Epithelial cell of esophagus (primary cell): ENCODE measurements at regions not wholly inside any gene's neighbourhood (a gene's known extent, or its start where the extent isn't known, plus 50 kb on each side); places are given as distances from the start of the nearest gene placed in this dataset.

ENCODE experiments used
- DNase-seq: peaks from one replicate; pipeline ENCODE4 v3.0.0; 2010; ENCODE audit warnings: low read depth
- H3K4me3 ChIP-seq: 2 replicates; pipeline ENCODE4 v1.5.1; 2011; ENCODE audit warnings: mild to moderate bottlenecking, low read length, control low read depth
- TF ChIP-seq, protein P1 (sequence below): IDR thresholded peaks from 2 replicates; pipeline ENCODE4 v1.5.1; 2011; ENCODE audit warnings: low read depth, mild to moderate bottlenecking, low read length, control low read depth, inconsistent platforms; ENCODE audit not compliant: insufficient read depth; ENCODE audit errors: missing control alignments

GRCh38 chr1:234996245-234996757, 132.3 kb downstream of the TOMM20 start:
- TF ChIP-seq, protein P1, sequence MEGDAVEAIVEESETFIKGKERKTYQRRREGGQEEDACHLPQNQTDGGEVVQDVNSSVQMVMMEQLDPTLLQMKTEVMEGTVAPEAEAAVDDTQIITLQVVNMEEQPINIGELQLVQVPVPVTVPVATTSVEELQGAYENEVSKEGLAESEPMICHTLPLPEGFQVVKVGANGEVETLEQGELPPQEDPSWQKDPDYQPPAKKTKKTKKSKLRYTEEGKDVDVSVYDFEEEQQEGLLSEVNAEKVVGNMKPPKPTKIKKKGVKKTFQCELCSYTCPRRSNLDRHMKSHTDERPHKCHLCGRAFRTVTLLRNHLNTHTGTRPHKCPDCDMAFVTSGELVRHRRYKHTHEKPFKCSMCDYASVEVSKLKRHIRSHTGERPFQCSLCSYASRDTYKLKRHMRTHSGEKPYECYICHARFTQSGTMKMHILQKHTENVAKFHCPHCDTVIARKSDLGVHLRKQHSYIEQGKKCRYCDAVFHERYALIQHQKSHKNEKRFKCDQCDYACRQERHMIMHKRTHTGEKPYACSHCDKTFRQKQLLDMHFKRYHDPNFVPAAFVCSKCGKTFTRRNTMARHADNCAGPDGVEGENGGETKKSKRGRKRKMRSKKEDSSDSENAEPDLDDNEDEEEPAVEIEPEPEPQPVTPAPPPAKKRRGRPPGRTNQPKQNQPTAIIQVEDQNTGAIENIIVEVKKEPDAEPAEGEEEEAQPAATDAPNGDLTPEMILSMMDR, result no peak
- no peak for DNase-seq
- no peak overlapping the region for H3K4me3 ChIP-seq

DNA sequence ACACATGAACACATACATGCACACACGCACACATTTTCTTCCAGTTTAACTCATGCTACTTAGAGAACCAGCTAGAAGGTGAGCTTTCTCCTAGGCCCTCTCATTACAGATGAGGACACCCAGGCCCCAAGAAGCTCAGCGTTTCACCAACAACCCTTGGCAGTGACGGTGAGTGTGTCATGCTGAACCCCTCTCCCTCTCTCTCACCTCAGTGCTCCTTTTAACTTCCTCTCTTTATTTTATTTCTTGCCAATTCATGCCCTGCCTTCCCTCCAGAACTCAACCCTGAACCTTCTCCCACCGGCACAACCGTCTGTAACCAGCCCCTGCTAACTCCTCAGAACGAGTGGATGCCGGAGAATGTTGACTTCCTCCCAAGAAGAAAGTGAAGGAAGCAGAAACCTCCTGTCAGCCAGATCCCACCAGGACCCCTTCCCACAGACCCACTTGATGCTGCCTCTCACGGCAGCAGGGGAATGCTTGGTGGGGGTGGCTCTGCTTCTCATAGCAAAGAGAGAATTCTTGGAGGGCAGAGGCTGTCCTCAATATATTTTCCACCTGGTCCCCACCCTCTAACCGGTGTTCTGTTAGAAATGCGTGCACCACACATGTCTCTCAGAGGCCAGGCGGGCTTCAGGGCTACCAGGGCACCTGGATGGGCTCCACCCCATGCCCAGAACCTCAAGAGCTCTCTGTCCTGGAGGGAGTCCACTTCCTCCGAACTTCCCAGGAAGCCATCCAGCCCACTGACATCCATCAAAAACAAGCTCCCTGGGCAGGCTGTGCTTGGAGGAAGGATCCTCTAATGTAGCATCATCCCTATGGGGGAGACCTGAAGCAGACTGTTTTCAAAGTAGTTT, 134.0 kb downstream of the TOMM20 start:
- H3K4me3 ChIP-seq, result no peak overlapping the region
- no peak for DNase-seq
- TF ChIP-seq, protein P1, result no peak

DNA sequence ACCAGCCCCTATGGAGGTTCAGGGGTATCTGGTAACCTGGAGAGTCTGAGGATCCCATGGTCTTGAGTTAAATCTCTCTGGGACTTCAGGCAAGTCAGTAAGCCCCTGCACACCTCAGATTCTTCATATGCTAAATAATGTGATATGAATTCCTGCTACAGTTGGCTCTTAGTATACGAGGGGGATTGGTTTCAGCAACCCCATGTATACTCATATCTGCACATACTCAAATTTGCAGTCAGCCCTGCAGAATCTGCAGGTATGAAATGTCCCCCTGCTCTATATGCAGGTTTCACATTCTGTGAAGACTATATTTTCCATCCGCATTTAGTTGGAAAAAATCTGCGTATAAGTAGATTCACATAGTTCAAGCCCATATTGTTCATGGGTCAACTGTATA, 136.6 kb downstream of the TOMM20 start:
- no peak for DNase-seq
- TF ChIP-seq, protein P1, result no peak
- H3K4me3 ChIP-seq, result no peak overlapping the region

DNA sequence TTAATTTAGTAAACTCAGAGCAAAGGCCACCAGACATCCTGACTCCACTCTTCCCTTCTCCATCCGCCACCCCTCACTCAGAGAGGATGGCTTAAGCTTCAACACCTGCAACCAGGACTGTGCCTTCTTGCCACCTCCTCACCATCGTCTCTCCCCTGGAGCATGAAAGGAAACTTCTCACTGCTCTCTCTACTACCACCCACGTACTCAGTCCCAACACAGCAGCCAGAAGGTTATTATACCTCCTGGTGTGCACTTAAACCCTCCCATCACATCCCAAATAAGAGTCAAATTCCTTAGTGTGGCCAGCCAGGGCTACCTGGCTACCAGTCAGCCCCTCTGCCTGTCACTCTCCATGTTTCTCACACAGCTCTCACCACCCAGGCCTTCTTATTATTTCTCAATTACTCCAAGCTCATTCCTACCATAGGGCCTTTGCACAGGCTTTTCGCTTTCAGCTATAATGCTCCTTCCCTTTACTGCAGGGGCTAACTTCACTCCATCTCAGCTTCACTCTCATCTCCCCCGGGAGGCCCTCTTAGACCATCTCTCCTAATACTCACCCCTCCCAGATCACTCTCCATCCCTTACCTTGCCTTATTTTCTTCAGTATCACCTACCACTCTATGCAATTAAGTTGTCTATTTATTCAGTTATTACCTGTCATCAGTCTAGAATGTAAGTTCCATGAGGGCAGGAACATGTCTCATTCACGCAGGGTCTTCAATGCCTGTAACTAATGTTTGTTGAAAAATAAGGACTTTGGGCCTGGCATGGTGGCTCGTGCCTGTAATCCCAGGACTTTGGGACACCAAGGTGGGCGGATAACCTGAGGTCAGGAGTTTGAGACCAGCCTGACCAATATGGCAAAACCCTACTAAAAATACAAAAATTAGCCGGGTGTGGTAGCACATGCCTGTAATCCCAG, 137.5 kb downstream of the TOMM20 start:
- TF ChIP-seq, protein P1, result no peak
- no peak for DNase-seq
- no peak overlapping the region for H3K4me3 ChIP-seq

GRCh38 chr1:234990328-234990675, 138.3 kb downstream of the TOMM20 start:
- H3K4me3 ChIP-seq, result no peak overlapping the region
- TF ChIP-seq, protein P1, result no peak
- no peak for DNase-seq

GRCh38 chr1:234989479-234990327, 138.9 kb downstream of the TOMM20 start:
- TF ChIP-seq, protein P1, result no peak
- no peak for DNase-seq
- H3K4me3 ChIP-seq, result no peak overlapping the region
